HEK293T (cell line): ENCODE measurements at regions not wholly inside any gene's neighbourhood (a gene's known extent, or its start where the extent isn't known, plus 50 kb on each side); places are given as distances from the start of the nearest gene placed in this dataset.
"Not testable (repeated sequence)": the region's sequence is repeated elsewhere in the genome, so short reads cannot be mapped to it uniquely, and the experiment has no call there.

ENCODE experiments used
- BHLHE40 ChIP-seq: fragments of 450-650 bp; IDR thresholded peaks from 2 replicates; pipeline ENCODE4 v1.6.1; 2016; ENCODE audit warnings: mild to moderate bottlenecking, moderate library complexity, borderline replicate concordance
- CTBP1 ChIP-seq: fragments of 450-650 bp; IDR thresholded peaks from 2 replicates; pipeline ENCODE4 v1.6.1; 2016; ENCODE audit warnings: borderline replicate concordance
- ELF4 ChIP-seq: fragments of 450-650 bp; IDR thresholded peaks from 2 replicates; pipeline ENCODE4 v1.6.1; 2017; ENCODE audit warnings: antibody characterized with exemption
- FOXA1 ChIP-seq: fragments of 450-650 bp; IDR thresholded peaks from 2 replicates; pipeline ENCODE4 v1.6.1; 2016; ENCODE audit warnings: mild to moderate bottlenecking
- FOXK2 ChIP-seq: fragments of 450-650 bp; IDR thresholded peaks from 2 replicates; pipeline ENCODE4 v1.6.1; 2016; ENCODE audit warnings: mild to moderate bottlenecking
- FOXM1 ChIP-seq: fragments of 450-650 bp; IDR thresholded peaks from 2 replicates; pipeline ENCODE4 v1.6.1; 2017; ENCODE audit warnings: mild to moderate bottlenecking, borderline replicate concordance
- L3MBTL2 ChIP-seq: fragments of 450-650 bp; conservative IDR thresholded peaks from 2 replicates; pipeline ENCODE4 v1.6.1; 2016; ENCODE audit warnings: mild to moderate bottlenecking
- LEF1 ChIP-seq: fragments of 450-650 bp; IDR thresholded peaks from 2 replicates; pipeline ENCODE4 v1.6.1; 2017; ENCODE audit warnings: mild to moderate bottlenecking, borderline replicate concordance
- NFRKB ChIP-seq: fragments of 450-650 bp; IDR thresholded peaks from 2 replicates; pipeline ENCODE4 v1.6.1; 2016; ENCODE audit warnings: mild to moderate bottlenecking, moderate library complexity
- SUZ12 ChIP-seq: fragments of 450-650 bp; IDR thresholded peaks from 2 replicates; pipeline ENCODE4 v1.6.1; 2016; ENCODE audit warnings: mild to moderate bottlenecking
- TARDBP ChIP-seq: fragments of 450-650 bp; IDR thresholded peaks from 2 replicates; pipeline ENCODE4 v1.6.1; 2016
- TF ChIP-seq, protein P1 (sequence below): fragments of 450-650 bp; IDR thresholded peaks from 2 replicates; pipeline ENCODE4 v1.6.1; 2016

DNA sequence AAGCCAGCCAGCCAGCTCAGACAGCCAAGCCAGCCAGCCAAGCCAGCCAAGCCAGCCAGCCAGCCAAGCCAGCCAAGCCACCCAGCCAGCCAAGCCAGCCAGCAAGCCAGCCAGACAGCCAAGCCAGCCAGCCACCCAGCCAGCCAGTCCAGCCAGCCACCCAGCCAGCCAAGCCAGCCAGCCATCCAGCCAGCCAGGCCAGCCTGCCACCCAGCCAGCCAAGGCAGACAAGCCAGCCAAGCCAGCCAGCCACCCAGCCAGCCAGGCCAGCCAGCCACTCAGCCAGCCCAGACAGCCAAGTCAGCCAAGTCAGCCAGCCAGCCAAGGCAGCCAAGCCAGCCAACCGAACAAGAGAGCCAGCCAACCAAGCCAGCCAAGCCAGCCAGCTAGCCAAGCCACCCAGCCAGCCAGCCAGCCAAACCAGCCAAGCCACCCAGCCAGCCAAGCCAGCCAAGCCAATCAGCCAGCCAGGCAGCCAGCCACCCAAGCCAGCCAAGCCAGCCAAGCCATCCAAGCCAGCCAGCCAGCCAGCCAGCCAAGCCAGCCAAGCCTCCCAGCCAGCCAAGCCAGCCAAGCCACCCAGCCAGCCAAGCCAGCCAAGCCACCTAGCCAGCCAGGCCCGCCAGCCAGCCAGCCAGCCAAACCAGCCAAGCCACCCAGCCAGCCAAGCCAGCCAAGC lies 319.3 kb upstream of the PLGLB2 start:
- TF ChIP-seq CTBP1, BHLHE40, ELF4, L3MBTL2, TARDBP, FOXK2, FOXM1, SUZ12, NFRKB, FOXA1, LEF1: not testable (repeated sequence)
- TF ChIP-seq, protein P1, sequence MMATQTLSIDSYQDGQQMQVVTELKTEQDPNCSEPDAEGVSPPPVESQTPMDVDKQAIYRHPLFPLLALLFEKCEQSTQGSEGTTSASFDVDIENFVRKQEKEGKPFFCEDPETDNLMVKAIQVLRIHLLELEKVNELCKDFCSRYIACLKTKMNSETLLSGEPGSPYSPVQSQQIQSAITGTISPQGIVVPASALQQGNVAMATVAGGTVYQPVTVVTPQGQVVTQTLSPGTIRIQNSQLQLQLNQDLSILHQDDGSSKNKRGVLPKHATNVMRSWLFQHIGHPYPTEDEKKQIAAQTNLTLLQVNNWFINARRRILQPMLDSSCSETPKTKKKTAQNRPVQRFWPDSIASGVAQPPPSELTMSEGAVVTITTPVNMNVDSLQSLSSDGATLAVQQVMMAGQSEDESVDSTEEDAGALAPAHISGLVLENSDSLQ = not testable (repeated sequence)
